ENCODE measurements at regions not wholly inside any gene's neighbourhood (a gene's known extent, or its start where the extent isn't known, plus 50 kb on each side); places are given as distances from the start of the nearest gene placed in this dataset.
"Not testable (repeated sequence)": the region's sequence is repeated elsewhere in the genome, so short reads cannot be mapped to it uniquely, and the experiment has no call there.

GRCh38 chr12:84159260-84159659 lies 753.3 kb downstream of the SLC6A15 start:
- no peak overlapping the region for H3K27ac ChIP-seq (ENCODE audit: low read length)
- no CpG with 5 or more reads among the region's 1 CpG for WGBS (ENCODE audit: insufficient coverage, insufficient read length)
- H3K4me3 ChIP-seq (ENCODE audit: low read length), result no peak overlapping the region
- H3K9me3 ChIP-seq (ENCODE audit: control insufficient read depth, insufficient read depth, low read length), result no peaks in the 10 kb centered on the region
- H3K27me3 ChIP-seq (ENCODE audit: control insufficient read depth, insufficient read depth, low read length), result no peaks in the 10 kb centered on the region
- no peak for DNase-seq (ENCODE audit: low read depth, low spot score)
- H3K4me1 ChIP-seq (ENCODE audit: control insufficient read depth, insufficient read depth, low read length), result no peaks in the 10 kb centered on the region
- no peaks in the 10 kb centered on the region for H3K36me3 ChIP-seq (ENCODE audit: control insufficient read depth, insufficient read depth, low read length)

DNA sequence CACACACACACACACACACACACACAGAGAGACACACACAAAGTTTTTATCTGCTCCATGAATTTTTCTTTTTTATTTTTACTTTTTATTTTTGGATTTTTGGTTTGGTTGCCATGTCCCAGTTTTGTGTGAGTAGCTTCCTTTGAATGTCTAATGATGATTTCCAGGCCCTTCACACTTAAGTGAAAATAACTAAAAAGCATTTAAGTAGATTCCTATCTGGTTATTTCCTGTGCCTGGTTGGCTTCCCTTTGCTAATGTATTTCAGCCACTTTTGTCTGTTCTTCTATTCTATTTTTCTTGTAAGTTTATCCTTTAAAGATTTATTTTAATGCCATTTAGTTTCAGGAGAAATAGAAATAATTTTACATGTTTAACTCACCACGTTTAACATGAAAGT lies 755.4 kb downstream of the SLC6A15 start:
- H3K27me3 ChIP-seq (ENCODE audit: control insufficient read depth, insufficient read depth, low read length), result no peaks in the 10 kb centered on the region
- no peaks in the 10 kb centered on the region for H3K9me3 ChIP-seq (ENCODE audit: control insufficient read depth, insufficient read depth, low read length)
- H3K4me3 ChIP-seq (ENCODE audit: low read length), result no peak overlapping the region
- WGBS (ENCODE audit: insufficient coverage, insufficient read length), result no CpG with 5 or more reads among the region's 1 CpG
- H3K4me1 ChIP-seq (ENCODE audit: control insufficient read depth, insufficient read depth, low read length), result no peaks in the 10 kb centered on the region
- H3K27ac ChIP-seq (ENCODE audit: low read length), result no peak overlapping the region
- DNase-seq (ENCODE audit: low read depth, low spot score), result no peak
- H3K36me3 ChIP-seq (ENCODE audit: control insufficient read depth, insufficient read depth, low read length), result no peaks in the 10 kb centered on the region

DNA sequence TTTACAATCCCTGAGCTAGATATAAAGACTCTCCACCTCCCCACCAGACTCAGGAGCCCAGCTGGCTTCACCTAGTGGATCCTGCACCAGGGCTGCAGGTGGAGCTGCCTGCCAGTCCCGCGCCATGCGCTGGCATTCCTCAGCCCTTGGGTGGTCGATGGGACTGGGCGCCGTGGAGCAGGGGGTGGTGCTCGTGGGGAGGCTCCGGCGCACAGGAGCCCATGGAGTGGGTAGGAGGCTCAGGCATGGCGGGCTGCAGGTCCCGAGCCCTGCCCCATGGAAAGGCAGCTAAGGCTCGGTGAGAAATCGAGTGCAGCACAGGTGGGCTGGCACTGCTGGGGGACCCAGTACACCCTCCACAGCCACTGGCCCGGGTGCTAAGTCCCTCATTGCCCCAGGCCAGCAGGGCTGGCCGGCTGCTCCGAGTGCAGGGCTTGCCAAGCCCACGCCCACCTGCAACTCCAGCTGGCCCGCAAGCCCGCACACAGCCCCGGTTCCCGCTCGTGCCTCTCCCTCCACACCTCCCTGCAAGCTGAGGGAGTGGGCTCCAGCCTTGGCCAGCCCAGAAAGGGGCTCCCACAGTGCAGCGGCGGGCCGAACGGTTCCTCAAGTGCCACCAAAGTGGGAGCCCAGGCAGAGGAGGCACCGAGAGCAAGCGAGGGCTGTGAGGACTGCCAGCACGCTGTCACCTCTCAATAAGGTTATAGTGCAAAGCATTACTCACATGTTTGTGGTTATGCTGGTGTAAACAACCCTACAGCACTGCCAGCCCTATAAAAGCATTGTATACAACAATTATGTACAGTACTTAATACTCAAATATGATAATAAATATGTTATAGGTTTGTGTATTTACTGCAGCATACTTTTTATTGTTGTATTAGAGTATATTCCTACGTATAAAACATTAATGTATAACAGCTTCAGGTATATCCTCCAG lies 757.3 kb downstream of the SLC6A15 start:
- H3K4me1 ChIP-seq (ENCODE audit: control insufficient read depth, insufficient read depth, low read length); H3K27ac ChIP-seq (ENCODE audit: low read length); H3K27me3 ChIP-seq (ENCODE audit: control insufficient read depth, insufficient read depth, low read length); H3K4me3 ChIP-seq (ENCODE audit: low read length); DNase-seq (ENCODE audit: low read depth, low spot score); H3K36me3 ChIP-seq (ENCODE audit: control insufficient read depth, insufficient read depth, low read length); H3K9me3 ChIP-seq (ENCODE audit: control insufficient read depth, insufficient read depth, low read length): not testable (repeated sequence)
- no CpG with 5 or more reads among the region's 30 CpGs for WGBS (ENCODE audit: insufficient coverage, insufficient read length)

DNA sequence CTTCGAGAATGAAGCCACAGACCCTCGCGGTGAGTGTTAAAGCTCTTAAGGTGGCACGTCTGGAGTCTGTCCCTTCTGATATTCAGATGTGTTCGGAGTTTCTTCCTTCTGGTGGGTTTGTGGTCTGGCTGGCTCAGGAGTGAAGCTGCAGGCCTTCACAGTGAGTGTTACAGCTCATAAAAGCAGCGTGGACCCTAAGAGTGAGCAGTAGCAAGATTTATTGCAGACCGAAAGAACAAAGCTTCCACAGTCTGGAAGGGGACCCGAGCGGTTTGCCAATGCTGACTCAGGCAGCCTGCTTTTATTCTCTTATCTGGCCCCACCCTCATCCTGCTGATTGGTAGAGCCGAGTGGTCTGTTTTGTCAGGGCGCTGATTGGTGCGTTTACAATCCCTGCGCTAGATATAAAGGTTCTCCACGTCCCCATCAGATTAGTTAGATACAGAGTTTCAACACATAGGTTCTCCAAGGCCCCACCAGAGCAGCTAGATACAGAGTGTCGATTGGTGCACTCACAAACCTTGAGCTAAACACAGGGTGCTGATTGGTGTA lies 758.1 kb downstream of the SLC6A15 start:
- not testable (repeated sequence) for H3K9me3 ChIP-seq (ENCODE audit: control insufficient read depth, insufficient read depth, low read length); H3K36me3 ChIP-seq (ENCODE audit: control insufficient read depth, insufficient read depth, low read length); H3K4me1 ChIP-seq (ENCODE audit: control insufficient read depth, insufficient read depth, low read length); H3K27ac ChIP-seq (ENCODE audit: low read length); H3K27me3 ChIP-seq (ENCODE audit: control insufficient read depth, insufficient read depth, low read length); H3K4me3 ChIP-seq (ENCODE audit: low read length); DNase-seq (ENCODE audit: low read depth, low spot score)
- no CpG with 5 or more reads among the region's 15 CpGs for WGBS (ENCODE audit: insufficient coverage, insufficient read length)

- H3K27ac ChIP-seq (ENCODE audit: low read length), result no peak overlapping the region
- H3K27me3 ChIP-seq (ENCODE audit: control insufficient read depth, insufficient read depth, low read length), result no peaks in the 10 kb centered on the region
- no peaks in the 10 kb centered on the region; the same call in 1 of the 2 replicates for H3K9me3 ChIP-seq (ENCODE audit: control insufficient read depth, insufficient read depth, low read length)
- H3K4me3 ChIP-seq (ENCODE audit: low read length), result no peak overlapping the region
- no peaks in the 10 kb centered on the region for H3K4me1 ChIP-seq (ENCODE audit: control insufficient read depth, insufficient read depth, low read length)
- DNase-seq (ENCODE audit: low read depth, low spot score), result no peak
- no CpG with 5 or more reads among the region's 3 CpGs for WGBS (ENCODE audit: insufficient coverage, insufficient read length)
- H3K36me3 ChIP-seq (ENCODE audit: control insufficient read depth, insufficient read depth, low read length), result no peaks in the 10 kb centered on the region
Observed at GRCh38 chr12:84150201-84150600, 762.4 kb downstream of the SLC6A15 start.

GRCh38 chr12:84148335-84148734 lies 764.3 kb downstream of the SLC6A15 start:
- H3K27ac ChIP-seq (ENCODE audit: low read length), result no peak overlapping the region
- H3K36me3 ChIP-seq (ENCODE audit: control insufficient read depth, insufficient read depth, low read length), result no peaks in the 10 kb centered on the region
- H3K4me3 ChIP-seq (ENCODE audit: low read length), result no peak overlapping the region
- DNase-seq (ENCODE audit: low read depth, low spot score), result no peak
- WGBS (ENCODE audit: insufficient coverage, insufficient read length), result no CpG with 5 or more reads among the region's 3 CpGs
- H3K27me3 ChIP-seq (ENCODE audit: control insufficient read depth, insufficient read depth, low read length), result no peaks in the 10 kb centered on the region
- H3K4me1 ChIP-seq (ENCODE audit: control insufficient read depth, insufficient read depth, low read length), result no peaks in the 10 kb centered on the region
- no peaks in the 10 kb centered on the region; the same call in 1 of the 2 replicates for H3K9me3 ChIP-seq (ENCODE audit: control insufficient read depth, insufficient read depth, low read length)

DNA sequence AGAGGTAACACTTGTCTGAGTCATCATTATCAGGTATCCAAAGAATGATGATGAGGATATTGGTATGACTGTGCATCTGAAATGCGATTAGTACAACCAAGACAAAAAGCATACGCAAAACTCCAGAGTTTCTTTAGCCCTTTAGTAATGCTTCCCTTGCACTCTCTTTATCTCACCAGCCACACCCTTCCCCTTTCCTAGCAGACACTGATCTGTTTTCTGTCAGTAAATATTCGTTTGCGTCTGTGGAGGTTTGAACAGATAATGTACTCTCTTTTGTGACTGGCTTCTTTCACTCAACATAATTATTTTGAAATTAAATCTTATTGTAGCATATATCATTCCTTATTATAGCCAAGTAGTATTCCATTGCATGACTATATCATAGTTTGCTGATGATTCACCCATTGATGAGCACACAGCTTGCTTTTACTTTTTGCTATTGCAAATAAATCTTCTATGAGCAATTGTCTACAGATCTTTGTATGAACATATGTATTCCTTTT lies 775.7 kb downstream of the SLC6A15 start:
- Histone ChIP-seq H3K36me3 (ENCODE audit: control insufficient read depth, insufficient read depth, low read length) (no peaks in the 10 kb centered on the region), H3K4me3 (ENCODE audit: low read length) (no peak overlapping the region), H3K27me3 (ENCODE audit: control insufficient read depth, insufficient read depth, low read length) (no peaks in the 10 kb centered on the region), H3K4me1 (ENCODE audit: control insufficient read depth, insufficient read depth, low read length) (no peaks in the 10 kb centered on the region), H3K27ac (ENCODE audit: low read length) (no peak overlapping the region), H3K9me3 (ENCODE audit: control insufficient read depth, insufficient read depth, low read length) (no peaks in the 10 kb centered on the region)
- no peak for DNase-seq (ENCODE audit: low read depth, low spot score)
- no CpG with 5 or more reads among the region's 4 CpGs for WGBS (ENCODE audit: insufficient coverage, insufficient read length)

DNA sequence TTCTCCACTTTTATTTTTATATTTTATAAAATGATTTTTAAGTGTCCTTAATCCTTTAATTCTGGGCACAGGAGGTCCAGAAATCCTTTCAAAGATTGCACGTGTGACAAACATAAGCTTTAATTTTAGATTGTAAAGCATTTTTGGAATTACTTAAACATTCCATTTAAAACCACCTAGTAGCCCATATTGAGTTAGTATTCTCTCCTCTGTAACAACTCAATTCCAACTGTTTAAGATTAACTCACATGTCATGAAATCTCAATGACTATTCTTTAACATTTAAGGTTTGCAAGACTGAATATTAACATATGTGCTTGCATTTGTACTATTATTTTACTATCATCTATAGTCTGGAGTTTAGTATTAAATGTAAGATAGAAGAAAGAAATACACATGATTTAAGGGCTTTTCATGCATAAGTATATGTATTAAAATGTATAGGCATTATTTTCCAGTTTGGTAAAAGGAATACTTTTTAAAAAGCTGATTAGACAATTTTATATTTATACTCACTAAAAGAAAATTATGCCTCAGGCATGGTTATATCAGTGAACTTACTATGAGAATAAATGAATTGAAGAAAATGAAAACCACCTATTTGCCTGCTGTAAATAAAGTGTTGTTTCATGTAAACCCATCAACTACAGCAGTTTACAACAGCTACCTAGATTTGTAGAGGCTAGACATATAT lies 776.9 kb downstream of the SLC6A15 start:
- Histone ChIP-seq H3K27me3 (ENCODE audit: control insufficient read depth, insufficient read depth, low read length) (no peaks in the 10 kb centered on the region), H3K4me3 (ENCODE audit: low read length) (no peak overlapping the region), H3K9me3 (ENCODE audit: control insufficient read depth, insufficient read depth, low read length) (no peaks in the 10 kb centered on the region), H3K4me1 (ENCODE audit: control insufficient read depth, insufficient read depth, low read length) (no peaks in the 10 kb centered on the region), H3K36me3 (ENCODE audit: control insufficient read depth, insufficient read depth, low read length) (no peaks in the 10 kb centered on the region), H3K27ac (ENCODE audit: low read length) (no peak overlapping the region)
- no peak for DNase-seq (ENCODE audit: low read depth, low spot score)
- no CpG with 5 or more reads among the region's 1 CpG for whole genome bisulfite sequencing (ENCODE audit: insufficient coverage, insufficient read length)

GRCh38 chr12:84134797-84135366 lies 777.7 kb downstream of the SLC6A15 start:
- DNase-seq (ENCODE audit: low read depth, low spot score), result no peak
- H3K4me3 ChIP-seq (ENCODE audit: low read length), result no peak overlapping the region
- H3K27me3 ChIP-seq (ENCODE audit: control insufficient read depth, insufficient read depth, low read length), result no peaks in the 10 kb centered on the region
- H3K27ac ChIP-seq (ENCODE audit: low read length), result no peak overlapping the region
- H3K4me1 ChIP-seq (ENCODE audit: control insufficient read depth, insufficient read depth, low read length), result no peaks in the 10 kb centered on the region
- no peaks in the 10 kb centered on the region for H3K36me3 ChIP-seq (ENCODE audit: control insufficient read depth, insufficient read depth, low read length)
- no CpG with 5 or more reads among the region's 2 CpGs for WGBS (ENCODE audit: insufficient coverage, insufficient read length)
- no peaks in the 10 kb centered on the region for H3K9me3 ChIP-seq (ENCODE audit: control insufficient read depth, insufficient read depth, low read length)

DNA sequence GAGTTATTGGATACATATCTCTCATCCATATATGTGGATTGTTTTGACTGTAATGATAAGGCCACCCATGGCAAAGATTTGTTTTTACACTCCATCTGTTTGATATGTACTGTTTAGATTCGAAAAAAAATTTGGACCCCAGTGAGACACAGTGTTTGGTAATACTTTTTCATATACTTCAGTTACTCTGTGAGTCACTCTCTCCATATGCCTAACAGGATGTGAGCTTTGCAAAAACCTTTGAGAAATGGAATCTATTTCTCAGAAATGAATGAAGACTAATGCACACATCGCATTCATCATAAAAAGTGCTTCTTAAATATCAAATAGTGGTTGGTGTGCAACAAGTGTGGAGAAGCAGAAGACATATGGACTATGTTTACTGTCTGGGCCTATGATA lies 781.5 kb downstream of the SLC6A15 start:
- no CpG with 5 or more reads among the region's 2 CpGs for WGBS (ENCODE audit: insufficient coverage, insufficient read length)

More for the DNA sequence above, 781.5 kb downstream of the SLC6A15 start:
- no peaks in the 10 kb centered on the region for H3K4me1 ChIP-seq (ENCODE audit: control insufficient read depth, insufficient read depth, low read length)
- H3K9me3 ChIP-seq (ENCODE audit: control insufficient read depth, insufficient read depth, low read length), result no peaks in the 10 kb centered on the region
- no peak overlapping the region for H3K4me3 ChIP-seq (ENCODE audit: low read length)
- H3K27me3 ChIP-seq (ENCODE audit: control insufficient read depth, insufficient read depth, low read length), result no peaks in the 10 kb centered on the region
- no peak overlapping the region for H3K27ac ChIP-seq (ENCODE audit: low read length)
- H3K36me3 ChIP-seq (ENCODE audit: control insufficient read depth, insufficient read depth, low read length), result no peaks in the 10 kb centered on the region; the same call in 1 of the 2 replicates
- DNase-seq (ENCODE audit: low read depth, low spot score), result no peak

Data from iPS DF 6.9 (cell line).